ENCODE measurements at regions not wholly inside any gene's neighbourhood (a gene's known extent, or its start where the extent isn't known, plus 50 kb on each side); places are given as distances from the start of the nearest gene placed in this dataset.

DNA sequence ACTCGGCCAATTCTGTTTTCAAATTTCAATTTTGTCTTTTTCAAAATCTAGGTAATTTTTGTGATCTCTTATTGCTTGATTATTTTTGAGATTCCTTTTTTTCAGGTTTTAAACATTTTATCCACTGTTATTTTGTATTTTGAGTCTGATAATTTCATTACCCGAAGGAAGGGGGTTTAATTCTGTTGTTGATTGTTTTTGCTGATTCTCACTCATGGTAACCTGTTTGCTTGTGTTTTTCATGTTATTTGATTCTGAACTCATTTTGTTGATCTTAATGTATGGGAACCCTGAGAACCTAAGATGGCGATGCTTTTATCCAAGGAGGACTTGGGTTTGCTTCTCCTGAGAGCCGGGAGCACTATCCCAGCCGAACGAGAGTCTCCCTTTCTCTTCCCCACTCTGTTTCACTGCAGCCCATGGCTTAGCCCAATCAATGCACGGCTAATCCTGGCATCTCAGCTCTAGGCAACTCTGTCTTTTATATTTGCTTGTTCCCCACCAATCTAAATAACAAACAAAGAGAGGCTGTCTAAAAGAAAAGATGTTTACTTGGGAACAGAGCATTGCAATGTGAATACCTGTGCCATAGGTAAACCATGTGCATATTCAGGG is 73.2 kb upstream of the ZCCHC2 start:
- peaks cover 32% of the 10 kb centered on the region for H3K4me1 ChIP-seq (ENCODE audit: insufficient read depth)
- H2AFZ ChIP-seq, result peak overlapping the region; percentile 91; the same call in 1 of the 2 replicates
- no peak overlapping the region for H3K4me3 ChIP-seq
- DNase-seq (ENCODE audit: low spot score) (no peak), ATAC-seq (peak; percentile 65)
- H3F3A ChIP-seq (replicated peaks; ENCODE audit: low read depth), result no peaks in the 10 kb centered on the region
- no peaks in the 10 kb centered on the region for H3K9me3 Mint-ChIP-seq
- no peaks in the 10 kb centered on the region for H3K36me3 ChIP-seq (ENCODE audit: insufficient read depth)
- H3K27ac ChIP-seq (ENCODE audit: low read depth), result no peak overlapping the region
- no peak overlapping the region for H3K27ac Mint-ChIP-seq
- H3K4me1 Mint-ChIP-seq, result peaks cover 29% of the 10 kb centered on the region
- no peaks in the 10 kb centered on the region for H4K20me1 ChIP-seq (replicated peaks; ENCODE audit: insufficient read depth)
- no peaks in the 10 kb centered on the region for H3K9me2 ChIP-seq (ENCODE audit: insufficient read depth)
- TF ChIP-seq EZH2 (IDR thresholded peaks at IDR 0.05; ENCODE audit: low read depth, unreplicated experiment) (no peak), JUNB (IDR thresholded peaks at IDR 0.05; ENCODE audit: unreplicated experiment) (no peak), ZNF462 (CRISPR knock-in tag; IDR thresholded peaks at IDR 0.05) (no peak), NANOG (IDR thresholded peaks at IDR 0.05; ENCODE audit: borderline replicate concordance) (no peak), EZH2phosphoT487 (IDR thresholded peaks at IDR 0.05; ENCODE audit: unreplicated experiment) (no peak), POLR2AphosphoS5 (IDR thresholded peaks at IDR 0.05; ENCODE audit: low read depth) (no peak), ETS1 (IDR thresholded peaks at IDR 0.05) (no peak), ZNF331 (CRISPR knock-in tag; IDR thresholded peaks at IDR 0.05; ENCODE audit: low read depth) (no peak), STAT1 (IDR thresholded peaks at IDR 0.05; ENCODE audit: unreplicated experiment) (no peak), ZNF114 (CRISPR knock-in tag; IDR thresholded peaks at IDR 0.05) (no peak), CREB1 (CRISPR knock-in tag; IDR thresholded peaks at IDR 0.05; ENCODE audit: low read depth) (no peak)
- TF ChIP-seq, protein P1, sequence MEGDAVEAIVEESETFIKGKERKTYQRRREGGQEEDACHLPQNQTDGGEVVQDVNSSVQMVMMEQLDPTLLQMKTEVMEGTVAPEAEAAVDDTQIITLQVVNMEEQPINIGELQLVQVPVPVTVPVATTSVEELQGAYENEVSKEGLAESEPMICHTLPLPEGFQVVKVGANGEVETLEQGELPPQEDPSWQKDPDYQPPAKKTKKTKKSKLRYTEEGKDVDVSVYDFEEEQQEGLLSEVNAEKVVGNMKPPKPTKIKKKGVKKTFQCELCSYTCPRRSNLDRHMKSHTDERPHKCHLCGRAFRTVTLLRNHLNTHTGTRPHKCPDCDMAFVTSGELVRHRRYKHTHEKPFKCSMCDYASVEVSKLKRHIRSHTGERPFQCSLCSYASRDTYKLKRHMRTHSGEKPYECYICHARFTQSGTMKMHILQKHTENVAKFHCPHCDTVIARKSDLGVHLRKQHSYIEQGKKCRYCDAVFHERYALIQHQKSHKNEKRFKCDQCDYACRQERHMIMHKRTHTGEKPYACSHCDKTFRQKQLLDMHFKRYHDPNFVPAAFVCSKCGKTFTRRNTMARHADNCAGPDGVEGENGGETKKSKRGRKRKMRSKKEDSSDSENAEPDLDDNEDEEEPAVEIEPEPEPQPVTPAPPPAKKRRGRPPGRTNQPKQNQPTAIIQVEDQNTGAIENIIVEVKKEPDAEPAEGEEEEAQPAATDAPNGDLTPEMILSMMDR (conservative IDR thresholded peaks at IDR 0.05; ENCODE audit: low read depth in 2 of 2), result no peak
- TF ChIP-seq, protein P2, sequence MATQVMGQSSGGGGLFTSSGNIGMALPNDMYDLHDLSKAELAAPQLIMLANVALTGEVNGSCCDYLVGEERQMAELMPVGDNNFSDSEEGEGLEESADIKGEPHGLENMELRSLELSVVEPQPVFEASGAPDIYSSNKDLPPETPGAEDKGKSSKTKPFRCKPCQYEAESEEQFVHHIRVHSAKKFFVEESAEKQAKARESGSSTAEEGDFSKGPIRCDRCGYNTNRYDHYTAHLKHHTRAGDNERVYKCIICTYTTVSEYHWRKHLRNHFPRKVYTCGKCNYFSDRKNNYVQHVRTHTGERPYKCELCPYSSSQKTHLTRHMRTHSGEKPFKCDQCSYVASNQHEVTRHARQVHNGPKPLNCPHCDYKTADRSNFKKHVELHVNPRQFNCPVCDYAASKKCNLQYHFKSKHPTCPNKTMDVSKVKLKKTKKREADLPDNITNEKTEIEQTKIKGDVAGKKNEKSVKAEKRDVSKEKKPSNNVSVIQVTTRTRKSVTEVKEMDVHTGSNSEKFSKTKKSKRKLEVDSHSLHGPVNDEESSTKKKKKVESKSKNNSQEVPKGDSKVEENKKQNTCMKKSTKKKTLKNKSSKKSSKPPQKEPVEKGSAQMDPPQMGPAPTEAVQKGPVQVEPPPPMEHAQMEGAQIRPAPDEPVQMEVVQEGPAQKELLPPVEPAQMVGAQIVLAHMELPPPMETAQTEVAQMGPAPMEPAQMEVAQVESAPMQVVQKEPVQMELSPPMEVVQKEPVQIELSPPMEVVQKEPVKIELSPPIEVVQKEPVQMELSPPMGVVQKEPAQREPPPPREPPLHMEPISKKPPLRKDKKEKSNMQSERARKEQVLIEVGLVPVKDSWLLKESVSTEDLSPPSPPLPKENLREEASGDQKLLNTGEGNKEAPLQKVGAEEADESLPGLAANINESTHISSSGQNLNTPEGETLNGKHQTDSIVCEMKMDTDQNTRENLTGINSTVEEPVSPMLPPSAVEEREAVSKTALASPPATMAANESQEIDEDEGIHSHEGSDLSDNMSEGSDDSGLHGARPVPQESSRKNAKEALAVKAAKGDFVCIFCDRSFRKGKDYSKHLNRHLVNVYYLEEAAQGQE (IDR thresholded peaks at IDR 0.05; ENCODE audit: unreplicated experiment), result no peak
- H3K36me3 Mint-ChIP-seq (ENCODE audit: low read depth), result no peaks in the 10 kb centered on the region
- H3K4me3 Mint-ChIP-seq, result no peak overlapping the region
- H3K27me3 ChIP-seq (ENCODE audit: insufficient read depth), result no peaks in the 10 kb centered on the region
- no peaks in the 10 kb centered on the region for H3K79me2 ChIP-seq (replicated peaks; ENCODE audit: insufficient read depth)
- peaks cover 5% of the 10 kb centered on the region for H3K27me3 Mint-ChIP-seq (ENCODE audit: insufficient read depth, low read depth, poor library complexity)
- no peak overlapping the region for H3K4me2 ChIP-seq
